Ascending aorta (tissue), 2 donors: ENCODE measurements at regions not wholly inside any gene's neighbourhood (a gene's known extent, or its start where the extent isn't known, plus 50 kb on each side); places are given as distances from the start of the nearest gene placed in this dataset.

Experiments
- DNase-seq, 2 donors: peaks; one replicate each; pipeline ENCODE4 v3.0.0-alpha.2; 2019; ENCODE audit warnings: low spot score in 2 of 2
- H3K27ac ChIP-seq, 2 donors: fragments of 200-600 bp; sonication (generic); one replicate each; pipeline ENCODE4 v1.5.1; 2016 to 2017; ENCODE audit warnings: mild to moderate bottlenecking in 1 of 2
- H3K27me3 ChIP-seq: fragments of 200-600 bp; sonication (generic); one replicate; pipeline ENCODE4 v1.5.1; 2017
- H3K36me3 ChIP-seq, 2 donors: fragments of 200-600 bp; sonication (generic); one replicate each; pipeline ENCODE4 v1.5.1; 2016
- H3K4me1 ChIP-seq, 2 donors: fragments of 200-600 bp; sonication (generic); one replicate each; pipeline ENCODE4 v1.5.1; 2016 to 2017; ENCODE audit warnings: mild to moderate bottlenecking in 1 of 2
- H3K4me3 ChIP-seq, 2 donors: fragments of 200-600 bp; sonication (generic); one replicate each; pipeline ENCODE4 v1.5.1; 2016 to 2017; ENCODE audit warnings: mild to moderate bottlenecking in 1 of 2
- H3K9me3 ChIP-seq, 2 donors: fragments of 200-600 bp; sonication (generic); one replicate each; pipeline ENCODE4 v1.5.1; 2016
- CTCF ChIP-seq, 3 experiments: fragments of 200-600 bp in 2 of 3; fragments of 450-650 bp in 1 of 3; sonication (generic) in 2 of 3; IDR thresholded peaks; one replicate each; pipeline ENCODE4 v1.5.1; 2016 to 2019; ENCODE audit warnings: antibody characterized with exemption in 3 of 3, mild to moderate bottlenecking in 1 of 3, moderate library complexity in 1 of 3
- intact Hi-C: fragments of 100-400 bp; cut with DNase I; formaldehyde crosslinking; loops from one replicate; pipeline ENCODE4 v1.15.1; 2023

DNA sequence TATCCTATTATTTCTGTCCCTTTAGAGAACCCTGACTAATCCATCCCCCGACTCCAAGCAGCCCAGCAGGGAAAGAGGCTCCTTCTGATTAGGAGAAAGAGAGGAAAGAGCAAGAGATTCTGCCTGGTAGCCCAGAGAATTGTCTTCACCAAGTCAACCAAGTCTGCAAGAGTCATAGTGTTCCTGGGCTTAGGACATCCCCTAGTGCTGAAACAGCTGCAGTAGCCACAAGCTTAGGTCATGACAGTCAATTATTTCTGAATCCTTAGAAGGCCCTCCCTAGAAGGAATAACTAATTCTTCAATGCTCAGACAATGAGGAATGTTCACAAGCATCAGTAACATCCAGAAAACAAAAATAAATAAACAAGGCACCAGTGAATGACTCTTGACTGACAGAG, 480.3 kb upstream of the GRIA3 start:
- no peak for TF ChIP-seq CTCF (IDR thresholded peaks at IDR 0.05)
- H3K36me3 ChIP-seq = no peaks in the 10 kb centered on the region

DNA sequence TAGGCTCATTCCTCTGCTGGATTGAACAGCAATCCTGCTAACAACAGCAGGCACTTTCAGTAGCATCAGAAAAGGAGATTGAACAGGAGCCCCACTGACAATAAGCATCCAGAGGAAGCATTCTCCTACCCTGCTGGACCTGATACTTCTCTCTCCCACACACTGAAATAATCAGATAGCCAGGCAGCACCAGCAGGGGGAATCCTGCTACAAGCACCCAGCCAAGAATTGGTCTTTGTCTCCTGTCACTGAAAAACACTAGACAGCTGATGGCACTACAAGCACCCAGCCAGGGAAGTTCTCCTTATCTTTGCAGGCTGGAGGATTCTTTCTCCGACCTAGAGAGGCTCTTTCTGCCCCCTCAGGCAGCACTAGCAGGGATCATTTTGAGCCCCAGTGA, 444.3 kb upstream of the GRIA3 start:
- no peaks in the 10 kb centered on the region for H3K27me3 ChIP-seq
- intact Hi-C loops = no loop called here
- no peak overlapping the region for H3K4me3 ChIP-seq
- no peaks in the 10 kb centered on the region for H3K4me1 ChIP-seq
- no peak for TF ChIP-seq CTCF (IDR thresholded peaks at IDR 0.05)
- no peaks in the 10 kb centered on the region for H3K36me3 ChIP-seq
- H3K9me3 ChIP-seq = no peaks in the 10 kb centered on the region
- no peak overlapping the region for H3K27ac ChIP-seq
- no peak for DNase-seq

More for the DNA sequence above, 480.3 kb upstream of the GRIA3 start:
- intact Hi-C loops = no loop called here
- H3K4me3 ChIP-seq = no peak overlapping the region
- H3K27ac ChIP-seq = no peak overlapping the region
- H3K27me3 ChIP-seq = no peaks in the 10 kb centered on the region
- no peaks in the 10 kb centered on the region for H3K9me3 ChIP-seq
- no peak for DNase-seq
- H3K4me1 ChIP-seq = no peaks in the 10 kb centered on the region

GRCh38 chrX:122770581-122770980, 413.5 kb upstream of the GRIA3 start:
- H3K27ac ChIP-seq = no peak overlapping the region

GRCh38 chrX:122771933-122772332, 412.1 kb upstream of the GRIA3 start:
- Histone ChIP-seq H3K36me3 (no peaks in the 10 kb centered on the region), H3K9me3 (no peaks in the 10 kb centered on the region), H3K4me1 (no peaks in the 10 kb centered on the region), H3K27me3 (no peaks in the 10 kb centered on the region), H3K27ac (no peak overlapping the region), H3K4me3 (no peak overlapping the region)
- TF ChIP-seq CTCF (IDR thresholded peaks at IDR 0.05) = no peak
- no peak for DNase-seq
- intact Hi-C loops = no loop called here

More at GRCh38 chrX:122770581-122770980, 413.5 kb upstream of the GRIA3 start:
- no peak for DNase-seq
- Histone ChIP-seq H3K36me3 (no peaks in the 10 kb centered on the region), H3K27me3 (no peaks in the 10 kb centered on the region), H3K4me1 (no peaks in the 10 kb centered on the region), H3K9me3 (no peaks in the 10 kb centered on the region), H3K4me3 (no peak overlapping the region)
- intact Hi-C loops = no loop called here
- no peak for TF ChIP-seq CTCF (IDR thresholded peaks at IDR 0.05)

GRCh38 chrX:122777766-122778165, 406.3 kb upstream of the GRIA3 start:
- Histone ChIP-seq H3K9me3 (no peaks in the 10 kb centered on the region), H3K36me3 (no peaks in the 10 kb centered on the region), H3K4me1 (no peaks in the 10 kb centered on the region), H3K27ac (no peak overlapping the region), H3K27me3 (no peaks in the 10 kb centered on the region), H3K4me3 (no peak overlapping the region)
- no peak for TF ChIP-seq CTCF (IDR thresholded peaks at IDR 0.05)
- intact Hi-C loops = no loop called here
- DNase-seq = no peak

GRCh38 chrX:122783918-122784317, 400.2 kb upstream of the GRIA3 start:
- Histone ChIP-seq H3K4me3 (no peak overlapping the region), H3K4me1 (no peaks in the 10 kb centered on the region), H3K27ac (no peak overlapping the region), H3K36me3 (no peaks in the 10 kb centered on the region), H3K9me3 (peaks cover 0 to 5% of the 10 kb centered on the region in 2 donors), H3K27me3 (no peaks in the 10 kb centered on the region)
- intact Hi-C loops = no loop called here
- no peak for TF ChIP-seq CTCF (IDR thresholded peaks at IDR 0.05)
- no peak for DNase-seq
